Omental fat pad (tissue), 3 donors: ENCODE measurements at regions not wholly inside any gene's neighbourhood (a gene's known extent, or its start where the extent isn't known, plus 50 kb on each side); places are given as distances from the start of the nearest gene placed in this dataset.

Source experiments
- ATAC-seq: fragments of 150-250 bp; one replicate; pipeline ENCODE4 v1.9.1; 2016; ENCODE audit warnings: mild to moderate bottlenecking, moderate library complexity; ENCODE audit not compliant: low FRiP score
- DNase-seq: peaks from one replicate; pipeline ENCODE4 v3.0.0-alpha.2; 2019; ENCODE audit warnings: low spot score
- TF ChIP-seq, protein P1 (sequence below), 3 donors: fragments of 450-650 bp; IDR thresholded peaks; one replicate each; pipeline ENCODE4 v1.5.1; 2016 to 2017; ENCODE audit warnings: antibody characterized with exemption in 3 of 3, mild to moderate bottlenecking in 3 of 3, moderate library complexity in 2 of 3

DNA sequence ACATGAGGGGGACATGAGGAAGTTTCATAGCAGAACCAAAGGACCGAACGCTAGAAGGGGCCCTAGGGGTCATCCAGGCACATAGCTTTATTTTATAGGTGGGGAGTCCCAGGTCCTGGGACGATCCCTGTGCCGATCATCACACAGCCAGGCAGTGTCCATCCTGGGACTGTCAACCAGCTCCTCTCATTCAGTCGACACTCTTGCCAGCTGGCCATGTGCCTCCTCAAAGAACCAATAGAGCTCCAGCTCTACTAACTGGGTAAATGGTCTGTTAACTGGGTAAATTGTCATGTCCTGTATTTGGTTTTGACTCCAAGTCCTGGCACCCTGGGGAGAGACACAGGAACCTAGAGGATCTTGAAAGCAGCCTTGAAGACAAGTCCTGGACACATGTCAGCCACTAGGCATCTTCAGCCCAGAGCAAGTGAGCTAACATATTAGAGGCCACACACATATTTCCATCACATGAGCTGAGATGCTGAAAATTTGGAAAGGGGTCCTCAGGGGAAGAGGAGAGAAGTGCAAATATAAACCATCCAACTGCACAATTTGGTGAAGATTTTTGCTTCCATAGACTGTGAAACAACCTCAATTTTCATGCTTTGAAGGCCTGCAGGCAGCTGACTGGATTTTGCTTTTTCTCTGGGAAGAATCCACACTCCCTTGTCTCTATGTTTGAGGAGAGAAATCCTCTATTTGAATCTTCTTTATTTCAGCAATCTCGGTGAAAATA, 361.1 kb upstream of the SLC14A2 start:
- ATAC-seq: no peak
- TF ChIP-seq, protein P1, sequence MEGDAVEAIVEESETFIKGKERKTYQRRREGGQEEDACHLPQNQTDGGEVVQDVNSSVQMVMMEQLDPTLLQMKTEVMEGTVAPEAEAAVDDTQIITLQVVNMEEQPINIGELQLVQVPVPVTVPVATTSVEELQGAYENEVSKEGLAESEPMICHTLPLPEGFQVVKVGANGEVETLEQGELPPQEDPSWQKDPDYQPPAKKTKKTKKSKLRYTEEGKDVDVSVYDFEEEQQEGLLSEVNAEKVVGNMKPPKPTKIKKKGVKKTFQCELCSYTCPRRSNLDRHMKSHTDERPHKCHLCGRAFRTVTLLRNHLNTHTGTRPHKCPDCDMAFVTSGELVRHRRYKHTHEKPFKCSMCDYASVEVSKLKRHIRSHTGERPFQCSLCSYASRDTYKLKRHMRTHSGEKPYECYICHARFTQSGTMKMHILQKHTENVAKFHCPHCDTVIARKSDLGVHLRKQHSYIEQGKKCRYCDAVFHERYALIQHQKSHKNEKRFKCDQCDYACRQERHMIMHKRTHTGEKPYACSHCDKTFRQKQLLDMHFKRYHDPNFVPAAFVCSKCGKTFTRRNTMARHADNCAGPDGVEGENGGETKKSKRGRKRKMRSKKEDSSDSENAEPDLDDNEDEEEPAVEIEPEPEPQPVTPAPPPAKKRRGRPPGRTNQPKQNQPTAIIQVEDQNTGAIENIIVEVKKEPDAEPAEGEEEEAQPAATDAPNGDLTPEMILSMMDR (IDR thresholded peaks at IDR 0.05): no peak
- no peak for DNase-seq

DNA sequence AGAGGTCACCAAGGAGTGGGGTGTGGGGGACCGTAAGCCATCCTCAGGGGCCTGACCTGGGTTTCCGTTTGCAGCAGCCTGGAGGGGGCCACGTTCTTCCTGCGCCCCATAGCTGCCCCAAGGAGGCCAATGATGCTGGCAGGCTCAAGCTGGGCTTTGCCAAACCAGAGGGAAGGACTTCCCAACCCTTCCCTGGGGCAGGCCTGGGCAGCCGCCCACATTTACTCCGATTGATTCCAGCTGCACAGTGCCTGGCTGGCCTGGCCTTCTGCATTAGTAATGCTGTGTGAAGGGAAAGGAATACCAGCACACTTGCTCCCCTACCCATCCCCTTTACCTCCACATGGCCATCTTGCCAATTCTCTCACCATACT, 360.6 kb upstream of the SLC14A2 start:
- TF ChIP-seq, protein P1 (IDR thresholded peaks at IDR 0.05): no peak
- DNase-seq: no peak
- ATAC-seq: no peak

DNA sequence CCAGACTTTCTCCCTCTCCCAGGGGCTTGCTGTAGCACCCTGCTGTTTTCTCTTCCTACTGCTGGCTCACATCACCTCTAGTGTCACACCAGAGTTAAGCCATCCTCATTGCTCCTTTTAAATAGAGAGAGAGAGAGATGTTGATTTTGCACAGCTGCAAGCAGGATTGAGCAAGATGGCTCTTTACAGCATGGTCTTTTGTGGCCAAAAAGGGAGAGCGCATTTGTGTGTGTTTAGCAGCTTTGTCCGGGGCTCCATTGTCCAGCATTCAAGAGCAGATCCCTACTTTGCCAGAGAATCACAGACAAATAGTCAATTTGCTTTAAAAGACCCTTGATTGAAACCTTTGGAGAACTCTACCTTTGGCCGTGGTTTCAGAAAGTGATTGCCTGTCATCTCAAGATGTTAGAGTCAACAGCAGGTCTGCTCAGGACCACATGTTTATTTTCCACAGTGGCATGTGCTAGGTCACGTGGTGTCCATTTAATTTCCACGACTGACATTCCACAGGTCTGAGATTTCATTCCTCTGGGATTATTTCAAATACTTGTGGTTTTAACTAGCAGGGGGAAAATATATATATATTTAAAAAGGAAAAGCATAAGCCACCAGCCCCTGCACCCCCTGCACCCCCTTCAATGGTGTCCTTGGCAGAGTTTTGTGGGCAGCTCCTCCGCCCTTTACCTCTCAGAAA, 359.9 kb upstream of the SLC14A2 start:
- ATAC-seq (no peak), DNase-seq (no peak)
- TF ChIP-seq, protein P1 (IDR thresholded peaks at IDR 0.05): no peak

DNA sequence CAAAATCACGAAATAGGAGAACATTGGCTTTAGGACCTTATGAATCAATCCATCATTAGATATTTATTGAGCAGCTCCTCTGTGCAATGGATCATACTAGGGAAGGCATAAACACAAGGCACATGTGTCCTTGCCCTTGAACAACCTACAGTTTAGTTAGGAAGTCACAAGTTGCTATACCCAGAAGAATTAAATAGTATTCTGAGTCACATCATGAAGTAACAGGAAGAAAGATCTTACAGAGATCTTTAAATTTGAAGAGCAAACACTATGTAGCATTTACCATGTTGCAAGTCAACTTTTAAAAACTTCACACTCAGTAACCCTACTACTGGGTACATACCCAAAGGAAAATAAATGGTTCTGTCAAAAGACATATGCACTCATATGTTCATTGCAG, 355.2 kb upstream of the SLC14A2 start:
- no peak for ATAC-seq
- DNase-seq: no peak
- TF ChIP-seq, protein P1 (IDR thresholded peaks at IDR 0.05): no peak

DNA sequence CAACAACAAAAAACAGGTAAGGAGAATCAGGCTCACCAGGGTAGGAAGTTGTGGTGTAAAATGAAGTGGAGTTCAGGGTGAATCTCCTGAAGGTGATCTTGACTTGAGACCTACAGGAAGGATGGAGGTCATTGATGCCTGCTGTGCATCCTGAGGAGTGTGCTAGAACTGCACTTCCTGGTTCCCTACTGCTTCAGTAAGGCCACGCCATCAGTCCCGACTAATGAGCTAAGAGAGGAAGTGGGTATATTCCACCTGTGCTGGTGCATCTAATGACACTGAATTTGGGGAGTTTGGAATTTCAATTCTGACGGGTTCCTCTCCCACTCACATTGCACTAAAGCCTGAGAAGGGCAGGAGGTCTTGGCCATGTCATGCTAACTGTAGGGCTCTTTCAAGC, 349.3 kb upstream of the SLC14A2 start:
- ATAC-seq: no peak
- TF ChIP-seq, protein P1 (IDR thresholded peaks at IDR 0.05): no peak
- no peak for DNase-seq

DNA sequence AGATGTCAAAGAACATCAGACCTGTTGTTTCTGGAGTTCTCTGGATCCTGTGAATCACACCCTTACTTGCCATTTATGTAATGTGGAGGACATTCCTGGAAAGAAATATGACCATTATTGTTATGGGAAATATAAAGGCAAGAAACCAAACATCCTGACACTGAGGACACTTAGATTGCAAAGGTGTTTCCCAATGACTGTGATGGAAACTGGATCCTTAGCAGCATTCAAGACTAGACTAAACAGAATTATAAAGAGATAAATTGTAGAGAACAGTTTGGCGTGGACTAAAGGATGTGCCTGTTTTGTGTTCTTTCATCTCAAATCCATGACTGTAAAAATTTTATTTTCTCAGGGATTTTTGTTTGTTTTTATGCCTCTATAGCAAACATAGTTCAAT, 347.7 kb upstream of the SLC14A2 start:
- DNase-seq (no peak), ATAC-seq (no peak)
- TF ChIP-seq, protein P1 (IDR thresholded peaks at IDR 0.05): no peak

DNA sequence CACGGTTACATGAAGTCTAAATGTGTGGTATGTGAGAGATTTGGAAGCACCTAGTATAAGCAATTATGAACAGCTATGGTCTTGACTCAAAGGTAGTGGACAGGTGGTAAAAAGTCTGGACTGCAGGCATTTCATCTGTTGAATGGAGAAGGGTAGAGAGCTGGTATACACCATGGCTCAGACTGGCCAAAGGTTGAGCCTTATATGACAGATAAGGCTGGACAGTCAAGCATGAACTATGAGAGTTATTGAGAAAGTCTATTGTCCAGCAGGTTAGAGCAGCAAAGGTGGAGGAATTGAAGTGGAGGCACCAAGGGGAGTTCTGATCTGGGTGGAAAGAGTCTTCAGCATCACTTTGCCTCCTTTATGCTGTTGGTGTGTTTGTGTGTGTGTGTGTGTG, 346.7 kb upstream of the SLC14A2 start:
- TF ChIP-seq, protein P1 (IDR thresholded peaks at IDR 0.05): no peak
- ATAC-seq: no peak

More for the DNA sequence above, 346.7 kb upstream of the SLC14A2 start:
- no peak for DNase-seq
